GM21619 (cell line): ENCODE measurements at regions not wholly inside any gene's neighbourhood (a gene's known extent, or its start where the extent isn't known, plus 50 kb on each side); places are given as distances from the start of the nearest gene placed in this dataset.

Source experiments
- ATAC-seq: cut with Tn5 transposase; IDR thresholded peaks from one replicate; pipeline ENCODE4 v1.9.1; 2021; ENCODE audit not compliant: unreplicated experiment

DNA sequence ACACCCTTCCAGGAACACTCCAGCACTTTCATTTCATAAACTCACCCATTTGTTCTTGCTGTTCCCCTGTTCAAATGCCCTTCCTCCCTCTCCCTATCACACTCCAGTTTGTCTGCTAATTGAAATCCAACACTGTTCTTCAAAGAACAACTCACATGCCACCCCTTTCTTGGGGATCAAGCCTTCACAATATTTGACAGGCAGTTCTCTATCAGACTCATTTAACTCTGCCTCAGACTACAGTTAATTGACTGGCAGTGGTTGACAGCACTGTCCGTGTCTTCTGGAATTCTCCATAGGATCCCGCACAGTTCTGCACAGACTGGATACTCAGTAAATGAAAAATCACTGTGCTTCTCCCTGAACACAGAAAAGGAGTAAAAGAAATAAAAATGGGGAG is 87.8 kb downstream of the PMP22 start:
- ATAC-seq: no peak

DNA sequence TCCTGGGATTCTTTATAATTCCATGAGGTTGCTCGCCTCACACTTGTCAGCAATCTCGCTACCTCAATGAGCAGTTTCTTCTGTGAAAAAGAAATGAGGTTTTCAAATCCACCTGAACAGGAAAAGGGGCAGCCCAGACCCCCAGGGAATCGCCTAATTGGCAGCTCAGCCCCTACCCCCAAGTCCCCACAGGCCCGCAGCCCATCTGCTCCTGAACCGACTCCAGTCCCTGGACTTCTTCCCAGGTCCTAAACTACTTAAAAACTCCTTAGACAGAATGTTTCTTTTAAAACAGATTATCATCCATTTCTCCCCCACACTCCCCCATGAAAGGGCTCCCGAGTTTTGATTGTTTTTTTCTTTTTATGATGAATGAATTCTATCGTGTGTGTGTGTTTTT is 89.8 kb downstream of the PMP22 start:
- no peak for ATAC-seq

DNA sequence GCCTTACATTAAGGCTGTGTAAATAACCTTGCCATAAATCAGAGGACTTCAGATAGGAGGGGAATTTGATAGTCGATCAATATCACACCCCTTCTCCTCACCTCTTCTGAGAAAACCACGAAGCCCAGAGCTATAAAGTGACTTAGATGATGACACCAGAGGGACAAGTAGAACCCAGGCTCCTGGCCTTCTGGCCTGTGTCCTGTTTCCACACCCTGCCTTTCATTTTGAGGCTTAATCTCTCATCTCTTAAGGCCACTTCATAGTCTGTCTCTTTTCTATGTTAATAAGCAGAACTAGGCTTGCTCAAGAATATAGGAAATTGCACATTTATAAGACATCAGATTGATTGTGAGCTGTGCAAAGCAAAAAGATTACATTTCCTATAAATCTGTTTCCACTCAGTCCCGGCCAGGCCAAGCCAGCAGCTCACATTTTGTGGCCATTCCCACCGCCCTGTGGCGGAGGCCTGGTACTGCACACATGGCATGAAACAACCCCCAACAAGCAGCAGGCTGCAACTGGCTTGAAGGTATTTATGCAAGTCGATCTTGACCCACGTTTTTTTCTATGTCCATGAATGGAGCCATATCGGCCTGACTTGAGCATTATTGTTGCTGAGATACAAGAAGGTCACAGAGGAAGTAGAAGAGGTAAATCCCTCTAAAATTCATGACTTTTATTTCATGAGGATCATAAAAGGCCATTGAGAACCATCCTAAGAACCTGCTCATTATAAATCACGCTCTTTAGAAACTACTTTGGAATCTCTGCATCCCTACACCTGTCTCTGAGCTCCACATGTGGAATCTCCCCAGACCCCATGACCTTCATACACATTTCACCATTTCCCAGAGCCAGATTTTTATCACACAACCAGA is 93.7 kb downstream of the PMP22 start:
- peak; percentile 50 for ATAC-seq

DNA sequence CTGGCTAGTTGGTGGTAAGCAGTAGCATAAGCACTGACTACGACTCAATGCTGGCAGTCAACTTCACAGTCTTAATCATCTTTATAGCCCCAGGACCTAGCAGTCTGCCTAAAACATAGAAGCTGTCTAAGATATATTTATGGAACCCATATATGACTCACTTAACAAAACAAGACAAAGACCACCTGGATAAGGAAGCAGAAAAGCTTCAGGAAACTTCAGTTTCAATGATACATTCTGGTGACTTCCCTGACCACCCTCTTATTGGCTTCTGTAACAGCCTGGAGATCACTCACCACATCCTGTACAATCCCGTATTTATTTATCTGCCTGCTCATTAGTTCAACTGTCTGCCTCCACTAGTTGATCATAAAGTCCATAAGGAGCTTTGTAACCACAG is 95.5 kb downstream of the PMP22 start:
- no peak for ATAC-seq

DNA sequence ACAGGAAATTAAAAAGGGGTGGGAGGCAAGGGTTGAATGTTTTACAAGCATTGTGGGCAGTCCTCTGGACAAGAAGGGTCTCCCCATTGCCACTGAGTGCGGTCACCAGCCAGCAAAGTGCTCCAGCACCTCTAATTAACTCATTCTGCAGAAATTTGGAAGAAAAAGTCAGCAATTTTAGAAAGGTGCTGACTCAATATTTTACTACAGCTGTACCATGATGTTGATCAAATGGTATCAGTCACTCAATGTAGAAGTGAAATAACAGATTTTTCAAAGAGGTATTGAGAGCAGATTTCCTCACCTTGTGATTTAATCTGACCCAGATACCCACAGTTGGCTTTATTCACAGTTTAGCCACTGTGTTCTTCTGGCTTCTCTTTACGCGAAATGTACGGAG is 96.7 kb downstream of the PMP22 start:
- ATAC-seq: no peak

DNA sequence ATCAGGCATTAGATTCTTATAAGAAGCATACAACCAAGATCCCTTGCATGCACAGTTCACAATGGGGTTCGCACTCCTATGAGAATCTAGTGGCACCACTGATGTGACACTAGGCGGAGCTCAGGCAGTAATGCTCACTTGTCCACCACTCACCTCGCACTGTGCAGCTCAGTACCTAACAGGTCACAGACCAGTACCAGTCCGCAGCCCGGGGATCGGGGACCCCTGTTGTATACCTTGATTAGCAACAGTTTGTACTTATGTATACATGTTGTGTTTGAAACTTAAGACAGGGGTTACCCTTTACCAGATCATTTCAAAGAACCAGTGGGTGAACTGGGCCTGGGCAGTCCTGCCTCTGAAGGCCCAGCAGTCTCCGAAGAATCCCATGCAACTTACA is 103.7 kb downstream of the PMP22 start:
- no peak for ATAC-seq

DNA sequence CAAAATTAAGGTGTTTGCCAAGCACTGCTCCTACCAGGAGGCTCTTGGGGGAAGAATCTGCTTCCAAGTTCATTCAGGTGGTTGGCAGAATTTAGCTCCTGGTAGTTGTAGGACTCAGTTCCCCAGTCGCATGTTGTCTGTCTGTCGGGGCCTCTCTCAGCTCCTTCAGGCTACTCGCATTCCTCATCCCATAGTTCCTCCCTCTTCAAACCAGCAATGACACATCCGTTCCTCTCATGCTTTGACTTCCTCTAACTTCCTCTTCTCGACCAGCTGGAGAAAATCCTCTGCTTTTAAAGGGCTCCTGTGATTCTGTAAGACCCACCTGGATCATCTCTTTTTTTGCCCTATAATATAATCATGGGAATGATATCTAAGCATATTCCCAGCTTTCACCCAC is 108.1 kb downstream of the PMP22 start:
- ATAC-seq: no peak

DNA sequence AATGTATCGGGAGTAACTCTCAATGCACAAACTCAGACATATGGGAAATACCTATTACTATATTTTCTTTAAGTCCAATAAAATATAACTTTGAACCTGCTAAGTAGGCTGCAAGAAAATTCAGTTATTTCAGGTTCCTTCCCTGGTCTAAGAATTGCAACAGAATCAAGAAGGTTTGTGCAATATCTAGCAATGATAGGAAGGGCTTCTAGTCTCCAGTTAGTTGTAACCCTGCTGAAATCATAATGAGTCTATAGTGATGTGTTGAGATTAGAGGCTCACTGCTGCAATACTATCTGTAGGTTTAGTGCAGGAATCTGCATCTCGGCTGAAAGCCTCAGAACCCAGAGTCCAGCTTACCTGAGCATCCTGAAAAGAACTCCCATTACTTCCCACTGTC is 110.5 kb downstream of the PMP22 start:
- ATAC-seq: no peak

DNA sequence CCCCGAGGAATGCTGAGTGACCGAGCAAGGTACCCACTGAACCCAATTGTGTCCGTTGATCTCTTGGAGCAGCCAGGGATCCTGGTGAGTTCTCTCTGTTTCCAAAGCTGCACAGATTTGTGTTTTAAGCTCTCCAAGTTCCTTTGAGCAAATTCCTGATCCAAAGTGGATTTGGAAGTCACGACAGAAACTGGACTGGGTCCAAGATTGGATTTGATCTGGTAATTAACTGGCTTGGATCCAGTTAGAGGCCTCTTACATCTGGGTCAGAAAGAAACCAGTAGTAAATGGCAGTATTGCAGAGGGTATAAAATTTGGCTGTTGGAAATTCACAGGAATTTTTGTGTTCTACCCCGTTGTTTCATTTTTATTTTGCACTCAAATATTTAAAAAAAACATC is 119.5 kb downstream of the PMP22 start:
- ATAC-seq: no peak

DNA sequence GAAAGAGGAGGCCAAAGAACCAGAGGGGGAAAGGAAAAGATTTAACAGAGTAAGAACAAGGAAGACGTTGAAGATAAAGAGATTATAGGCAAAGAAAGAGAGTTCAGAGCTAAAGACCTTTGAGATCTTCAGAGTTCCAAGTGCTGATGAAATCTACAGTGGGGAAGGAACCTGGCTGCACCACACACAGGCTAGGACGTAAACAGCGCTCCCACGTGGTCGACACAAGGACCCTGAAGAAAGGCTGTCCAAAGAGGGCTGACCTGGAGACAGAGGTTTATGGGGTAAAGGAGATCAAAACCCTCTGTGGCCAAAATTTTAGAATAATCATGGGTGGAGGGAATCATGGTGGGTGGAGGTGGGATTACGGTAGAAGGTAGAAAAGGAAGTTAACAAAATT is 121.6 kb downstream of the PMP22 start:
- ATAC-seq: no peak

DNA sequence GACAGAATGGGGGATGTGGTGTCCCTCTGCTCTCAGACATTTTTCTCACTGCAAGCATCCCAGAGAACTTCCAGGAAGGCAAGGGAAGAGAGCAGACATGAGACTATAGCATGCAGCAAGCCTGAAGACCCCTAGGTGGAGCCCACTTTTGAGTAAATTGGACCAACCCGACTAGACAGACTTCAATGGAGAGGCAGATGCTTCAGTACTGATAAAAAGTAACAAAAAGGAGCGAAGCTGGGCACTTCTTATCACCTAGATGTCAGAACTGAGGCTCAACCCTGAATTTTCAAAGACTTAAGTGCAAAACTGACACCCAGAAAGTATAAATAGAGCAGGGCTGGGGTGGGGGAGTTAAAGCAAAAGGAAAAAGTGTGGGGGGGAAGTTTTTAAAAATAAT is 130.8 kb downstream of the PMP22 start:
- ATAC-seq: no peak

DNA sequence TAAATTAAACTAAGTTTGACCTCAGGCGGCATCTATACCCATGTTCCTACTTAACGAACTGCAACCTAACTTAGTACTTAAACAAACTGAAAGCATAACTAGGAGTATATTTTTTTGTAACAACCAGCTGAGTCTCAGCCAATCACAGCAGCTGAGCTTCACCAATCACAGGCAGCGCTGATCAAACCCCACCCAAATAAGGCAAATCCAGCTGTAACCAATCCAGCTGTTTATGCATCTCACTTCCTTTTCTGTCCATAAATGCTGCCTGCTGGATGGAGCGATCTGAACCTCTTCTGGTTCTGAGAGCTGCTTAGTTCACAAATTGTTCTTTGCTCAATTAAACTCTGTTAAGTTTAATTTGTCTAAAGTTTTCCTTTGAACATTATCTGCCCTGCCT is 131.3 kb downstream of the PMP22 start:
- ATAC-seq: no peak

DNA sequence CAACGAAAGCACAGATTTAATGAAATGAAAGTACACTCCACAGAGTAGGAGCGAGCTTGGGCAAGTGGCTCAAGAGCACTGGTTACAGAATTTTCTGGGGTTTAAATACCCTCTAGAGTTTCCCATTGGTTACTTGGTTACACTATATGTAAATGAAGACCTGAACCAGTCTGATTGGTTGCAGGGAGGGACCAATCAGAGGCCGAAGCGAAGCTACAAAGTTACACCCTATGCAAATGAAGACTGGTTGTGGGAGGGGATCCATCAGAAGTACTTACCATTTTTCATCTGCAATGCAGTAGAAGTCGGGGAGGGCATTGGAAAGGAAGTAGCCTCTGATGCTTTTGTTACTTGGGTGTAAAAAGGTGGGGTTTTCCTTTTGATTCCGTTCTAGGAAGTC is 132.0 kb downstream of the PMP22 start:
- ATAC-seq: no peak

DNA sequence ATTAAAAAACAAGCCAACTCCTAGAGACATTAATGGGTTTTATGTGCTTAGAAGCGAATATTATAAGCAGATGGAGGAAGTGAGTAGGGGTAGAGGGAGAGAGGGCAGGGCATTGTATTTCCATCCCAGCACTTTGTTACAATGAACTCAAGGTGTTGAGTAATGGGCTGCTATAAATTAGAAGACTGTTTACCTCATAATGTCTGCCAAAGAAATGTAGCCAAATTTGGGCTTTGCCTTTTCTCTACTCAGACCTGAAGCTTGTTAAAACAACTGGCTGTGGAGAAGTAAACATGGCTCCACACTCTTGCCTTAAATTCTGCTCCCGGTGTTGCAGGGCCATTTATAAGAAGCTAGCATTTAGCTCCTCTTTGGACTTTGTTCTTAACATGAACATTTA is 134.7 kb downstream of the PMP22 start:
- ATAC-seq: no peak

DNA sequence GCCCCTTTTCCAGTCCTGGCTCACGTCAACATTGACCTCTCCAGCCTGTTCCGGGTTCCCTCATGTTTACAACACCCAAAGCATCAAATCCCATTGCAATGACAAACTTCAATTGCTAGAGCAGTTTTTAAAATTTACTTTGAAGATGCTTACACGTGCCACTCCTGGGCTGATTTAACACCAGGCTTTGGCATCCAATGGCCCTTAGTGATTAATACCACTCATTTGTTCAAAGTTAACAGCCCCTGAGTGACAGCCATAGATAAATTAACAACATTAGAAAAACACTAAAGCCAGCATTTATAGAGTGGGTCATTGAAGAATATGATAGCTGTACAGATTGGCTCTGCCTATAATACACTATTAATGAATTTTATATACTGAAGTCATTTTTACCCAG is 135.1 kb downstream of the PMP22 start:
- ATAC-seq: no peak

DNA sequence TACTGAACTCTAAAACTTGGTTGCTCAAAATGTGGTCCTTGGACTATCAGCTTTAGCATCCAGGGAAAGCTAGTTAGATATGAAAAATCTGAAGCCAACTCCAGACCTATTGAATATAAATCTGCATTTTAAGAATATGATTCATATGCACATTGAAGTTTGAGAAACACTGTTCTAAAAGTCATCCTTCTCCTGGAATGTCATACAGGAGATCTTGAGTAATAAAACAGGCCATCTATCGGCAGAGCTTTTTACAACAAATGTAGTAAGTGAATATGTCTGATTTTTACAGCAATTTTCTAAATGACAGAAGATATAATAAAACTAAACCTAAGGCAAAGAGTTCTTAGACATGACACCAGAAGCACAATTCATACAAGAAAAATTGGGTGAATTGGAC is 140.4 kb downstream of the PMP22 start:
- no peak for ATAC-seq

DNA sequence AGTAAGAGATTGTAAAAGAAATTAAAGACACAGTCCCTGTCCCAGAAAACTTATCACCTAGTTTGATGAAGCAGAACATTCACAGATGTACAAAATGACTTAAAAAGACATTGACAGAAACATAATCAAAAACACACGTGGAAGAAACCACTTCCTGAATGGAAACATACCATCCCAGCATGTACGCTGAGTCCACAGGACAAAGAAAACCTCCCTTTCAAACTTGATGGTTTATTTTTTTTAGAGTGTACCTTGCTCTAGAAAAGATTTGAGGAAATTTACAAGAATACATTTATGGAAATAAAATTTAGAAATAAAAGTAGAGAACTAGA is 140.9 kb downstream of the PMP22 start:
- no peak for ATAC-seq

DNA sequence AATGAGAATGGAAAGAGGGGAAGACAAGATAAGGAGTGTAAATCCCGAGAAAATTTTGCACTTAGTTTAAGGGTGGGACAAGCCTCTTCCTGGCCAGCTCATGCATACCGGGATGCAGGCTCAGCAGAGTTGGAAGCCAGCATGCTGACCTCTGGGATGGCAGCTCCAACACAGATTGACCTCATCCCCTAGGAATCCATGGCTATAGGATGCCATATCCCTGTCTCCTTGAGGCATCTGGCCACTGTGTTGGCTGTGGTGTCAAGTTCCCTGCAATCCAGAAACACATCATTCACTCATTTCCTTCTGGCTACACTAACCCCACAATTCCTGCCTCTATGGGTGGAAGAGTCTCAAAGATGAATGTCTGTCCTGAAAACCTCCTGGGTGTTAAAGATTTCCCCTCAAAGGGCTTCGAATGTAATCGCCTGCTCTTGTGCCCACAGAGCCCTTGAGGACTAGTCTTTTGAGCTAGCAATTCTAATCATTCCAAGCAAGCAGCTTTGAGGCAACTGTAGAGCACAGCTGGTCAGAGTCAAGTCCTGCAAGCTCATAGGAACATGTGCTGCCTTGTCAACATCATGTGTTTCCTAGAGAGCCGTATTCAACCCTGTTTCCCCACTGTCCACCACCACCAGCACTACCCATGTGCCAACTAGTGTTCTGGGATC is 141.4 kb downstream of the PMP22 start:
- no peak for ATAC-seq

DNA sequence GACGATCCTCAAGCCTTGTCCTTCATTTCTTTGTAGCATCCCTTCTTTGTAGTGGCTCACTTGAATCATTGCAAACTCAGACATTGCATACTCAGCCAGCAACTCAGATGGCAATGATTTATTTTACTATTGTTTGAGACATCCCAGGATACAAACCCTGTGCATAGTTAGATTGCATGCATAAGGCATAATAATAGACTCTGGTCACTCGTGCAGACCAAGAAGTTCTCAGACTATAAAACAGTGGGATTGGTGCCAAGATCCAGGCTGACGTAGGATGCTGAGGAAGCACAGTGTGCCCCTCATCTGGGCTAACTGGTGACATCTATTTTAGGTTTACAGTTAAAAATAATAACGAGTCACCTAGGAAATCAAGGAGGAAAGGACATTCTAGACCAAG is 142.3 kb downstream of the PMP22 start:
- ATAC-seq: no peak

DNA sequence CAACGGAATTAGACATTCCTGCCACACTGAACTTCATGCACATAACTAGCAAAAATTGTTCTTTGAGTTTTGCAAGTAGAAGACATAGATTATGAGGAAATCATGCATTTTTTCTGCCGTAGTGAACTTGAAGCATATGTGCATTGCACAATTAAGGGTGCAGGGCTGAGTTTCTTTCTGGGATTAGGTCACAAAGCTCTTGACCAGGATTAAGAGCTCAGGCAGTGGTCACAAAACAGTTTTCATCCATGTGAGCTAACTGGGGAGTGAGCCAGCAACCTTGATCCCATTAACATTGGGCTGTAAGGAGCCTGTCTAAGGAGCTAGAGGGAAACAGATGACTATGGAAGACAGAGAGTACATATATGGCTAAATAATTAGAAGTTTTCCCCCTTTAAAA is 143.7 kb downstream of the PMP22 start:
- no peak for ATAC-seq

DNA sequence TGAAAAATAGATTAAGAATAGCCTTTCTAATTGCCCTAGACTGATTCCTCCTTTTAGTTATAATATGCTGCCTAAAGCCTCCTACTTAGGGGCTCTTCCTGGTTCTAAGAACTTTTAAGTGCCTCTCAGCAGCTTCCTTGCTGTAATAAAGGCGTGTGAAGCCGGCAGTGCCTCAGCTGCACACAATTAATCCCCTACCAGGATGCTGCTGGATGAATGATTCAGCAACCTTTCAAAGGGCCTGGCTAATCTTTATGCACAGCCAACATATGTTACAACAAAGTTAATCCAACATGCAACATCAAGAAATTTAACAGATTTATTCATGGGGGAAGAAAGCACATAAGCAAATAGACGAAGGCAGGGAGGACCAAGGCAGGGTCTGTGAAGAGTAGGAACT is 145.2 kb downstream of the PMP22 start:
- ATAC-seq: no peak

DNA sequence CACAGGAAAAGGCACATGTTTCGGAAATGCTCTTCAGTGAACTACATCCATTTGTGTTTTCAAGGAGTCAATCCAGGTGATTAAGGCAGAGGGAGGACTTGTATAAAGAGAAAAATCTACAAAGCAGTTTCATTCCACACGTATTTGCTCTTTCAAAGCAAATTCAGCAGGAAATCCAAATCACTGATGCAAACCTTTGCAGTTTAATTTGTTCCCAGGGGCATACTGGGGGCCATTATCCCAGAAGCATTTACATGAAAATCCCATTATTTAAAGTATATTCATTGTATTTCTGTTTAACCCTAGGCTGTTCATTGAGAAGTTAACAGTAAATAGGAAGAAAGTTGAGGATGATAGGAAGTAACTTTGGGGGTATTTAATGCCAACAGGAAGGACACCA is 147.9 kb downstream of the PMP22 start:
- no peak for ATAC-seq
